WTC11 (cell line): ENCODE measurements at regions not wholly inside any gene's neighbourhood (a gene's known extent, or its start where the extent isn't known, plus 50 kb on each side); places are given as distances from the start of the nearest gene placed in this dataset.

Experiments
- ATAC-seq: fragments of 200-7000 bp; cut with Tn5 transposase; 2 replicates; pipeline ENCODE4 v1.10.0; 2021; ENCODE audit warnings: mild to moderate bottlenecking, moderate library complexity
- CTCF ChIA-PET: fragments of 300-600 bp; sonication (Branson Sonifier 250); formaldehyde crosslinking; loops from one replicate; lab custom pipeline; 2021; ENCODE audit warnings: antibody characterized with exemption; lab: Charles Lee
- POLR2A ChIA-PET: fragments of 350-600 bp; sonication (Branson Sonifier 250); formaldehyde crosslinking; loops from one replicate; lab custom pipeline; 2021; ENCODE audit warnings: antibody characterized with exemption; lab: Charles Lee
- DNase-seq: peaks from one replicate; pipeline ENCODE4 v3.0.0; 2021; ENCODE audit warnings: low spot score
- H3K27ac Mint-ChIP-seq: 2 replicates; pipeline ENCODE4 v1.8.0; 2021; ENCODE audit warnings: mixed read lengths
- H3K27me3 Mint-ChIP-seq: 2 replicates; pipeline ENCODE4 v1.8.0; 2021; ENCODE audit warnings: low read depth, mild to moderate bottlenecking, moderate library complexity, mixed read lengths
- H3K36me3 Mint-ChIP-seq: 2 replicates; pipeline ENCODE4 v1.8.0; 2021; ENCODE audit warnings: mixed read lengths
- H3K4me1 Mint-ChIP-seq: 2 replicates; pipeline ENCODE4 v1.8.0; 2022; ENCODE audit warnings: mixed read lengths
- H3K4me3 Mint-ChIP-seq: 2 replicates; pipeline ENCODE4 v1.8.0; 2021; ENCODE audit warnings: mild to moderate bottlenecking, moderate library complexity, mixed read lengths
- H3K9me3 Mint-ChIP-seq: 2 replicates; pipeline ENCODE4 v1.8.0; 2021; ENCODE audit warnings: mixed read lengths
- CBFB ChIP-seq: sonication (generic); formaldehyde crosslinking; IDR thresholded peaks from 2 replicates; pipeline ENCODE4 v1.8.1; 2022; ENCODE audit warnings: mild to moderate bottlenecking, low read depth, missing genetic modification reagents
- CREB1 ChIP-seq: sonication (generic); formaldehyde crosslinking; IDR thresholded peaks from 2 replicates; pipeline ENCODE4 v1.8.0; 2023; ENCODE audit warnings: mild to moderate bottlenecking, missing genetic modification reagents
- CTCF ChIP-seq: fragments of 200-600 bp; IDR thresholded peaks from 2 replicates; pipeline ENCODE4 v1.8.0; 2022; ENCODE audit warnings: antibody characterized with exemption
- ESRRA ChIP-seq: sonication (generic); formaldehyde crosslinking; IDR thresholded peaks from 2 replicates; pipeline ENCODE4 v1.8.1; 2022; ENCODE audit warnings: mild to moderate bottlenecking, missing genetic modification reagents, borderline replicate concordance
- FOXJ3 ChIP-seq: sonication (generic); formaldehyde crosslinking; IDR thresholded peaks from 2 replicates; pipeline ENCODE4 v1.9.0; 2021; ENCODE audit warnings: missing genetic modification reagents, mild to moderate bottlenecking, borderline replicate concordance
- MXD4 ChIP-seq: fragments of 250-450 bp; sonication (Bioruptor Pico); IDR thresholded peaks from 2 replicates; pipeline ENCODE4 v1.8.0; 2021; ENCODE audit warnings: mild to moderate bottlenecking, moderate library complexity, borderline replicate concordance
- NR1H2 ChIP-seq: sonication (generic); formaldehyde crosslinking; IDR thresholded peaks from 2 replicates; pipeline ENCODE4 v1.9.0; 2021; ENCODE audit warnings: mild to moderate bottlenecking, moderate library complexity, missing genetic modification reagents
- NR3C1 ChIP-seq: sonication (generic); formaldehyde crosslinking; conservative IDR thresholded peaks from 2 replicates; pipeline ENCODE4 v1.8.1; 2023; ENCODE audit warnings: low read depth, mild to moderate bottlenecking, missing genetic modification reagents
- PRRX2 ChIP-seq: fragments of 250-450 bp; sonication (Bioruptor Pico); IDR thresholded peaks from 2 replicates; pipeline ENCODE4 v1.8.0; 2021; ENCODE audit warnings: mild to moderate bottlenecking
- SP1 ChIP-seq: sonication (generic); formaldehyde crosslinking; conservative IDR thresholded peaks from 2 replicates; pipeline ENCODE4 v1.8.1; 2022; ENCODE audit warnings: missing genetic modification reagents
- USF1 ChIP-seq: sonication (generic); formaldehyde crosslinking; IDR thresholded peaks from 2 replicates; pipeline ENCODE4 v1.8.0; 2022; ENCODE audit warnings: mild to moderate bottlenecking, missing genetic modification reagents
- ZNF138 ChIP-seq: sonication (generic); formaldehyde crosslinking; conservative IDR thresholded peaks from 2 replicates; pipeline ENCODE4 v1.8.1; 2022; ENCODE audit warnings: mild to moderate bottlenecking, moderate library complexity, missing genetic modification reagents
- ZNF219 ChIP-seq: sonication (generic); formaldehyde crosslinking; IDR thresholded peaks from 2 replicates; pipeline ENCODE4 v1.8.0; 2023; ENCODE audit warnings: missing genetic modification reagents, mild to moderate bottlenecking, borderline replicate concordance
- ZNF396 ChIP-seq: fragments of 250-450 bp; sonication (Bioruptor Pico); IDR thresholded peaks from 2 replicates; pipeline ENCODE4 v1.8.0; 2021; ENCODE audit warnings: mild to moderate bottlenecking, moderate library complexity, borderline replicate concordance
- ZNF671 ChIP-seq: fragments of 250-450 bp; sonication (Bioruptor Pico); IDR thresholded peaks from 2 replicates; pipeline ENCODE4 v1.8.0; 2021; ENCODE audit warnings: mild to moderate bottlenecking
- TF ChIP-seq, protein P1 (sequence below): sonication (generic); formaldehyde crosslinking; IDR thresholded peaks from 2 replicates; pipeline ENCODE4 v1.8.0; 2023; ENCODE audit warnings: mild to moderate bottlenecking, missing genetic modification reagents
- TF ChIP-seq, protein P2 (sequence below): fragments of 250-450 bp; sonication (Bioruptor Pico); IDR thresholded peaks from 2 replicates; pipeline ENCODE4 v1.9.0; 2021; ENCODE audit warnings: mild to moderate bottlenecking, borderline replicate concordance
- TF ChIP-seq, protein P3 (sequence below): sonication (generic); formaldehyde crosslinking; conservative IDR thresholded peaks from 2 replicates; pipeline ENCODE4 v1.8.1; 2022; ENCODE audit warnings: mild to moderate bottlenecking, missing genetic modification reagents

- Mint-ChIP-seq H3K36me3 (no peaks in the 10 kb centered on the region), H3K27me3 (no peaks in the 10 kb centered on the region), H3K9me3 (peaks cover 14% of the 10 kb centered on the region; the same call in 1 of the 2 replicates), H3K4me1 (no peaks in the 10 kb centered on the region), H3K27ac (no peak overlapping the region), H3K4me3 (no peak overlapping the region)
- TF ChIP-seq CTCF (peak; percentile 28; the same call in 1 of the 2 replicates), CREB1 (CRISPR knock-in tag) (no peak), ESRRA (no peak), SP1 (CRISPR knock-in tag) (no peak)
- ATAC-seq (peak; percentile 82), DNase-seq (peak; percentile 72)
- POLR2A ChIA-PET: no interaction called here
- CTCF ChIA-PET: interaction anchor here (0.6 to 2.0 kb wide), 16 partner anchors 8 to 481 kb away, joined by 3 to 29 read pairs (median 4); no protein-coding TSS in a partner anchor
Observed at GRCh38 chr4:53804719-53805118, 213.4 kb upstream of the LNX1 start.

DNA sequence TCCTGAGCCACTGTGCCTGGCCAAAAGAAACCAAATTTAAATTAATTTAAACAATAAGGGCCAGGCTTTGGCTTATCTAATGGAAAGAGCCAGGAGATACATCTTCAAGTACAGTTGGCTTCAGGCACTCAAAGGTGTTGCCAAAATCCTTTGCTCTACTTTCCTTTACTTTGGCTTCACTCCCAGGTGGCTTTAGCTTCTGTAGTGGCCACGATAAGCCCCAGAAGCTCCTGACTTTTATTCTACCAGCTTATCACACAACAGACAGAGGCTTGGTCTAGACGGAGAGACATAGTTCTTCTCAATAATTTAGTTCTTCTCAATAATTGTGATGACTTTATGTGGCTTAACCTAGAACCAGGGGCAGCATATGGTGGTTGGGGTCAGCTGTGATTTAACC lies 211.2 kb upstream of the LNX1 start:
- Mint-ChIP-seq H3K36me3 (no peaks in the 10 kb centered on the region), H3K4me1 (no peaks in the 10 kb centered on the region), H3K4me3 (no peak overlapping the region), H3K27me3 (no peaks in the 10 kb centered on the region), H3K27ac (no peak overlapping the region), H3K9me3 (no peaks in the 10 kb centered on the region)
- no peak for DNase-seq
- no peak for ATAC-seq
- no peak for TF ChIP-seq CBFB (CRISPR knock-in tag)
- TF ChIP-seq NR1H2 (CRISPR knock-in tag): no peak
- no peak for TF ChIP-seq ZNF396
- TF ChIP-seq, protein P1, sequence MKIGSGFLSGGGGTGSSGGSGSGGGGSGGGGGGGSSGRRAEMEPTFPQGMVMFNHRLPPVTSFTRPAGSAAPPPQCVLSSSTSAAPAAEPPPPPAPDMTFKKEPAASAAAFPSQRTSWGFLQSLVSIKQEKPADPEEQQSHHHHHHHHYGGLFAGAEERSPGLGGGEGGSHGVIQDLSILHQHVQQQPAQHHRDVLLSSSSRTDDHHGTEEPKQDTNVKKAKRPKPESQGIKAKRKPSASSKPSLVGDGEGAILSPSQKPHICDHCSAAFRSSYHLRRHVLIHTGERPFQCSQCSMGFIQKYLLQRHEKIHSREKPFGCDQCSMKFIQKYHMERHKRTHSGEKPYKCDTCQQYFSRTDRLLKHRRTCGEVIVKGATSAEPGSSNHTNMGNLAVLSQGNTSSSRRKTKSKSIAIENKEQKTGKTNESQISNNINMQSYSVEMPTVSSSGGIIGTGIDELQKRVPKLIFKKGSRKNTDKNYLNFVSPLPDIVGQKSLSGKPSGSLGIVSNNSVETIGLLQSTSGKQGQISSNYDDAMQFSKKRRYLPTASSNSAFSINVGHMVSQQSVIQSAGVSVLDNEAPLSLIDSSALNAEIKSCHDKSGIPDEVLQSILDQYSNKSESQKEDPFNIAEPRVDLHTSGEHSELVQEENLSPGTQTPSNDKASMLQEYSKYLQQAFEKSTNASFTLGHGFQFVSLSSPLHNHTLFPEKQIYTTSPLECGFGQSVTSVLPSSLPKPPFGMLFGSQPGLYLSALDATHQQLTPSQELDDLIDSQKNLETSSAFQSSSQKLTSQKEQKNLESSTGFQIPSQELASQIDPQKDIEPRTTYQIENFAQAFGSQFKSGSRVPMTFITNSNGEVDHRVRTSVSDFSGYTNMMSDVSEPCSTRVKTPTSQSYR (CRISPR knock-in tag): no peak
- TF ChIP-seq ZNF219: no peak
- TF ChIP-seq USF1: no peak
- no peak for TF ChIP-seq CREB1 (CRISPR knock-in tag)
- no peak for TF ChIP-seq NR3C1 (CRISPR knock-in tag)
- TF ChIP-seq, protein P2, sequence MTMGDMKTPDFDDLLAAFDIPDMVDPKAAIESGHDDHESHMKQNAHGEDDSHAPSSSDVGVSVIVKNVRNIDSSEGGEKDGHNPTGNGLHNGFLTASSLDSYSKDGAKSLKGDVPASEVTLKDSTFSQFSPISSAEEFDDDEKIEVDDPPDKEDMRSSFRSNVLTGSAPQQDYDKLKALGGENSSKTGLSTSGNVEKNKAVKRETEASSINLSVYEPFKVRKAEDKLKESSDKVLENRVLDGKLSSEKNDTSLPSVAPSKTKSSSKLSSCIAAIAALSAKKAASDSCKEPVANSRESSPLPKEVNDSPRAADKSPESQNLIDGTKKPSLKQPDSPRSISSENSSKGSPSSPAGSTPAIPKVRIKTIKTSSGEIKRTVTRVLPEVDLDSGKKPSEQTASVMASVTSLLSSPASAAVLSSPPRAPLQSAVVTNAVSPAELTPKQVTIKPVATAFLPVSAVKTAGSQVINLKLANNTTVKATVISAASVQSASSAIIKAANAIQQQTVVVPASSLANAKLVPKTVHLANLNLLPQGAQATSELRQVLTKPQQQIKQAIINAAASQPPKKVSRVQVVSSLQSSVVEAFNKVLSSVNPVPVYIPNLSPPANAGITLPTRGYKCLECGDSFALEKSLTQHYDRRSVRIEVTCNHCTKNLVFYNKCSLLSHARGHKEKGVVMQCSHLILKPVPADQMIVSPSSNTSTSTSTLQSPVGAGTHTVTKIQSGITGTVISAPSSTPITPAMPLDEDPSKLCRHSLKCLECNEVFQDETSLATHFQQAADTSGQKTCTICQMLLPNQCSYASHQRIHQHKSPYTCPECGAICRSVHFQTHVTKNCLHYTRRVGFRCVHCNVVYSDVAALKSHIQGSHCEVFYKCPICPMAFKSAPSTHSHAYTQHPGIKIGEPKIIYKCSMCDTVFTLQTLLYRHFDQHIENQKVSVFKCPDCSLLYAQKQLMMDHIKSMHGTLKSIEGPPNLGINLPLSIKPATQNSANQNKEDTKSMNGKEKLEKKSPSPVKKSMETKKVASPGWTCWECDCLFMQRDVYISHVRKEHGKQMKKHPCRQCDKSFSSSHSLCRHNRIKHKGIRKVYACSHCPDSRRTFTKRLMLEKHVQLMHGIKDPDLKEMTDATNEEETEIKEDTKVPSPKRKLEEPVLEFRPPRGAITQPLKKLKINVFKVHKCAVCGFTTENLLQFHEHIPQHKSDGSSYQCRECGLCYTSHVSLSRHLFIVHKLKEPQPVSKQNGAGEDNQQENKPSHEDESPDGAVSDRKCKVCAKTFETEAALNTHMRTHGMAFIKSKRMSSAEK (CRISPR knock-in tag): no peak
- TF ChIP-seq ZNF671 (CRISPR knock-in tag): no peak
- TF ChIP-seq, protein P3, sequence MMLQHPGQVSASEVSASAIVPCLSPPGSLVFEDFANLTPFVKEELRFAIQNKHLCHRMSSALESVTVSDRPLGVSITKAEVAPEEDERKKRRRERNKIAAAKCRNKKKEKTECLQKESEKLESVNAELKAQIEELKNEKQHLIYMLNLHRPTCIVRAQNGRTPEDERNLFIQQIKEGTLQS (CRISPR knock-in tag): no peak
- TF ChIP-seq ZNF138 (CRISPR knock-in tag): no peak
- TF ChIP-seq FOXJ3 (CRISPR knock-in tag): no peak
- no peak for TF ChIP-seq MXD4 (CRISPR knock-in tag)
- no peak for TF ChIP-seq PRRX2
- ChIA-PET POLR2A (interaction anchor here (0.6 kb wide), 1 partner anchor 352 kb away, joined by 4 read pairs; no protein-coding TSS in a partner anchor), CTCF (no interaction called here)
